ENCODE measurements at regions not wholly inside any gene's neighbourhood (a gene's known extent, or its start where the extent isn't known, plus 50 kb on each side); places are given as distances from the start of the nearest gene placed in this dataset.

GRCh38 chr1:168396940-168397684 lies 116.4 kb downstream of the TBX19 start:
- Mint-ChIP-seq H3K36me3 (peaks cover 3% of the 10 kb centered on the region), H3K27ac (no peak overlapping the region), H3K27me3 (peaks cover 8% of the 10 kb centered on the region), H3K9me3 (peaks cover 0 to 1% (median 0%) of the 10 kb centered on the region in 7 donors), H3K4me1 (peaks cover 0 to 17% (median 8%) of the 10 kb centered on the region in 4 donors), H3K4me3 (no peak overlapping the region)
- Histone ChIP-seq H3K36me3 (ENCODE audit: control insufficient read depth, insufficient read depth, low read length) (no peaks in the 10 kb centered on the region), H3K4me1 (ENCODE audit: control insufficient read depth, insufficient read depth, low read length, poor library complexity, severe bottlenecking) (peaks cover 6% of the 10 kb centered on the region), H3K27ac (ENCODE audit: insufficient read depth, low read length, poor library complexity, severe bottlenecking) (no peak overlapping the region), H3K9me3 (ENCODE audit: control insufficient read depth in 2 of 2, low read length in 2 of 2) (no peaks in the 10 kb centered on the region), H3K27me3 (ENCODE audit: control insufficient read depth, insufficient read depth, low read length) (peaks cover 2% of the 10 kb centered on the region), H3K4me3 (ENCODE audit: low read depth, low read length) (no peak overlapping the region)
- DNase-seq (no peak), ATAC-seq (ENCODE audit: low read depth in 2 of 2) (no peak)

- peaks cover 0 to 19% (median 8%) of the 10 kb centered on the region in 4 donors for H3K4me1 Mint-ChIP-seq
- no peak for ATAC-seq (ENCODE audit: low read depth in 2 of 2)
- no peaks in the 10 kb centered on the region for H3K9me3 ChIP-seq (ENCODE audit: control insufficient read depth in 2 of 2, low read length in 2 of 2)
- no peaks in the 10 kb centered on the region for H3K36me3 ChIP-seq (ENCODE audit: control insufficient read depth, insufficient read depth, low read length)
- H3K27me3 ChIP-seq (ENCODE audit: control insufficient read depth, insufficient read depth, low read length) = no peaks in the 10 kb centered on the region
- peaks cover 10% of the 10 kb centered on the region for H3K27me3 Mint-ChIP-seq
- peaks cover 3% of the 10 kb centered on the region for H3K36me3 Mint-ChIP-seq
- H3K27ac ChIP-seq (ENCODE audit: insufficient read depth, low read length, poor library complexity, severe bottlenecking) = no peak overlapping the region
- H3K9me3 Mint-ChIP-seq = peaks cover 0 to 1% (median 0%) of the 10 kb centered on the region in 7 donors
- H3K4me3 Mint-ChIP-seq = no peak overlapping the region
- H3K4me3 ChIP-seq (ENCODE audit: low read depth, low read length) = no peak overlapping the region
- DNase-seq = no peak
- no peak overlapping the region for H3K27ac Mint-ChIP-seq
- peaks cover 6% of the 10 kb centered on the region for H3K4me1 ChIP-seq (ENCODE audit: control insufficient read depth, insufficient read depth, low read length, poor library complexity, severe bottlenecking)
Observed at GRCh38 chr1:168396508-168396907, 115.8 kb downstream of the TBX19 start.

GRCh38 chr1:168394858-168395257 lies 114.2 kb downstream of the TBX19 start:
- Histone ChIP-seq H3K4me1 (ENCODE audit: control insufficient read depth, insufficient read depth, low read length, poor library complexity, severe bottlenecking) (peaks cover 6% of the 10 kb centered on the region), H3K4me3 (ENCODE audit: low read depth, low read length) (no peak overlapping the region), H3K27ac (ENCODE audit: insufficient read depth, low read length, poor library complexity, severe bottlenecking) (no peak overlapping the region), H3K36me3 (ENCODE audit: control insufficient read depth, insufficient read depth, low read length) (no peaks in the 10 kb centered on the region), H3K9me3 (ENCODE audit: control insufficient read depth in 2 of 2, low read length in 2 of 2) (no peaks in the 10 kb centered on the region), H3K27me3 (ENCODE audit: control insufficient read depth, insufficient read depth, low read length) (no peaks in the 10 kb centered on the region)
- H3K27me3 Mint-ChIP-seq = peaks cover 15% of the 10 kb centered on the region
- peaks cover 0 to 19% (median 8%) of the 10 kb centered on the region in 4 donors for H3K4me1 Mint-ChIP-seq
- no peak overlapping the region for H3K27ac Mint-ChIP-seq
- ATAC-seq (ENCODE audit: low read depth in 2 of 2) (no peak), DNase-seq (no peak)
- peaks cover 0 to 1% (median 0%) of the 10 kb centered on the region in 7 donors for H3K9me3 Mint-ChIP-seq
- no peak overlapping the region for H3K4me3 Mint-ChIP-seq
- H3K36me3 Mint-ChIP-seq = no peaks in the 10 kb centered on the region

- Mint-ChIP-seq H3K4me3 (no peak overlapping the region), H3K36me3 (no peaks in the 10 kb centered on the region), H3K4me1 (peaks cover 0 to 4% (median 0%) of the 10 kb centered on the region in 4 donors), H3K27ac (no peak overlapping the region), H3K27me3 (peaks cover 15% of the 10 kb centered on the region), H3K9me3 (peaks cover 0 to 1% (median 0%) of the 10 kb centered on the region in 7 donors)
- no peak for DNase-seq
- no peaks in the 10 kb centered on the region for H3K4me1 ChIP-seq (ENCODE audit: control insufficient read depth, insufficient read depth, low read length, poor library complexity, severe bottlenecking)
- H3K36me3 ChIP-seq (ENCODE audit: control insufficient read depth, insufficient read depth, low read length) = no peaks in the 10 kb centered on the region
- no peak for ATAC-seq (ENCODE audit: low read depth in 2 of 2)
- no peaks in the 10 kb centered on the region for H3K27me3 ChIP-seq (ENCODE audit: control insufficient read depth, insufficient read depth, low read length)
- H3K9me3 ChIP-seq (ENCODE audit: control insufficient read depth in 2 of 2, low read length in 2 of 2) = no peaks in the 10 kb centered on the region
- H3K4me3 ChIP-seq (ENCODE audit: low read depth, low read length) = no peak overlapping the region
- H3K27ac ChIP-seq (ENCODE audit: insufficient read depth, low read length, poor library complexity, severe bottlenecking) = no peak overlapping the region
Observed at GRCh38 chr1:168392958-168393549, 112.4 kb downstream of the TBX19 start.

- DNase-seq (no peak), ATAC-seq (ENCODE audit: low read depth in 2 of 2) (no peak)
- H3K4me1 Mint-ChIP-seq = peaks cover 0 to 10% (median 7%) of the 10 kb centered on the region in 4 donors
- Histone ChIP-seq H3K4me1 (ENCODE audit: control insufficient read depth, insufficient read depth, low read length, poor library complexity, severe bottlenecking) (peaks cover 4% of the 10 kb centered on the region), H3K36me3 (ENCODE audit: control insufficient read depth, insufficient read depth, low read length) (no peaks in the 10 kb centered on the region), H3K9me3 (ENCODE audit: control insufficient read depth in 2 of 2, low read length in 2 of 2) (no peaks in the 10 kb centered on the region), H3K27ac (ENCODE audit: insufficient read depth, low read length, poor library complexity, severe bottlenecking) (no peak overlapping the region), H3K4me3 (ENCODE audit: low read depth, low read length) (no peak overlapping the region), H3K27me3 (ENCODE audit: control insufficient read depth, insufficient read depth, low read length) (no peaks in the 10 kb centered on the region)
- H3K27ac Mint-ChIP-seq = peak overlapping the region in 1 of 3 donors; percentile 14
- no peaks in the 10 kb centered on the region for H3K36me3 Mint-ChIP-seq
- H3K4me3 Mint-ChIP-seq = no peak overlapping the region
- peaks cover 0 to 1% (median 0%) of the 10 kb centered on the region in 7 donors for H3K9me3 Mint-ChIP-seq
- H3K27me3 Mint-ChIP-seq = peaks cover 15% of the 10 kb centered on the region
Observed at GRCh38 chr1:168391851-168392681, 111.4 kb downstream of the TBX19 start.

GRCh38 chr1:168390271-168390670 lies 109.6 kb downstream of the TBX19 start:
- H3K9me3 Mint-ChIP-seq = peaks cover 0 to 1% (median 0%) of the 10 kb centered on the region in 7 donors

GRCh38 chr1:168387781-168388760 lies 107.4 kb downstream of the TBX19 start:
- no peak for ATAC-seq (ENCODE audit: low read depth in 2 of 2)
- Histone ChIP-seq H3K27me3 (ENCODE audit: control insufficient read depth, insufficient read depth, low read length) (no peaks in the 10 kb centered on the region), H3K4me1 (ENCODE audit: control insufficient read depth, insufficient read depth, low read length, poor library complexity, severe bottlenecking) (peaks cover 6% of the 10 kb centered on the region), H3K9me3 (ENCODE audit: control insufficient read depth in 2 of 2, low read length in 2 of 2) (no peaks in the 10 kb centered on the region), H3K4me3 (ENCODE audit: low read depth, low read length) (no peak overlapping the region), H3K36me3 (ENCODE audit: control insufficient read depth, insufficient read depth, low read length) (no peaks in the 10 kb centered on the region), H3K27ac (ENCODE audit: insufficient read depth, low read length, poor library complexity, severe bottlenecking) (no peak overlapping the region)
- Mint-ChIP-seq H3K9me3 (peaks cover 0 to 1% (median 0%) of the 10 kb centered on the region in 7 donors), H3K27ac (peak overlapping the region in 1 of 3 donors; percentile 74), H3K27me3 (peaks cover 19% of the 10 kb centered on the region), H3K36me3 (no peaks in the 10 kb centered on the region), H3K4me1 (peaks cover 0 to 10% (median 8%) of the 10 kb centered on the region in 4 donors), H3K4me3 (peak overlapping the region in 1 of 4 donors; percentile 5)
- DNase-seq = no peak

More at GRCh38 chr1:168390271-168390670, 109.6 kb downstream of the TBX19 start:
- peaks cover 15% of the 10 kb centered on the region for H3K27me3 Mint-ChIP-seq
- peaks cover 6% of the 10 kb centered on the region for H3K4me1 ChIP-seq (ENCODE audit: control insufficient read depth, insufficient read depth, low read length, poor library complexity, severe bottlenecking)
- no peaks in the 10 kb centered on the region for H3K36me3 ChIP-seq (ENCODE audit: control insufficient read depth, insufficient read depth, low read length)
- DNase-seq (no peak), ATAC-seq (ENCODE audit: low read depth in 2 of 2) (no peak)
- no peak overlapping the region for H3K27ac Mint-ChIP-seq
- no peak overlapping the region for H3K27ac ChIP-seq (ENCODE audit: insufficient read depth, low read length, poor library complexity, severe bottlenecking)
- H3K27me3 ChIP-seq (ENCODE audit: control insufficient read depth, insufficient read depth, low read length) = no peaks in the 10 kb centered on the region
- H3K9me3 ChIP-seq (ENCODE audit: control insufficient read depth in 2 of 2, low read length in 2 of 2) = no peaks in the 10 kb centered on the region
- peaks cover 0 to 10% (median 8%) of the 10 kb centered on the region in 4 donors for H3K4me1 Mint-ChIP-seq
- no peak overlapping the region for H3K4me3 ChIP-seq (ENCODE audit: low read depth, low read length)
- no peak overlapping the region for H3K4me3 Mint-ChIP-seq
- H3K36me3 Mint-ChIP-seq = no peaks in the 10 kb centered on the region
